ENCODE measurements at regions not wholly inside any gene's neighbourhood (a gene's known extent, or its start where the extent isn't known, plus 50 kb on each side); places are given as distances from the start of the nearest gene placed in this dataset.

DNA sequence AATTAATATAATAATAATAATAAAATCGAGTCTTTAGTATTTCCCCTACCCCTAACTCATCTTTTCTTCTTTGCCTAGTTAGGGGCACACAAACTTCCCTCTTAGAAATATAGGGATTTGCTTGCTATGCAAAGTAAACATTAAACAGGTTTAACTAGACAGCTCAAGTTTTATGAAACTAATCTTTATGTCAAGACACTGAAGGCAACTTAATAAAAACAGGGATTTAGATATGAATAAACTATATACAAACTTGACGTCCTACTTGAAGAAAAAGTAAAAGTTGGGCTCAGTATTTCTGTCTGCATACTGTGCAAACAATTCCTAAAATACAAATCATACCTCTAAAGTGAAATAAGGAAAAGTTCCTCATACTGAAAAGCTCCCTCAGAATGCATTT lies 52.1 kb upstream of the CAV2 start:
- Histone ChIP-seq H3K27ac (ENCODE audit: low read depth, low read length, poor library complexity, severe bottlenecking) (peak overlapping the region; percentile 61), H3K9me3 (ENCODE audit: low read depth, low read length, poor library complexity, severe bottlenecking) (no peaks in the 10 kb centered on the region), H3K4me3 (ENCODE audit: low read depth, low read length, poor library complexity, severe bottlenecking) (no peak overlapping the region), H3K36me3 (ENCODE audit: insufficient read depth, low read length, poor library complexity, severe bottlenecking) (no peaks in the 10 kb centered on the region), H3K27me3 (replicated peaks; ENCODE audit: insufficient read depth, low read depth, low read length, poor library complexity) (no peaks in the 10 kb centered on the region), H3K4me1 (ENCODE audit: insufficient read depth, low read length, poor library complexity, severe bottlenecking) (peaks cover 52% of the 10 kb centered on the region)
- intact Hi-C loops (cut with micrococcal nuclease; ENCODE audit: unreplicated experiment), result loop anchor here (10.0 kb wide), 1 partner anchor 137 kb away; no protein-coding TSS in a partner anchor
- DNase-seq (ENCODE audit: low spot score), result no peak
- ChIA-PET POLR2A (ENCODE audit: low non-redundant PET) (no interaction called here), CTCF (no interaction called here)
- no TSS peak for BruUV-seq (replicated peaks)
- TF ChIP-seq CTCF (conservative IDR thresholded peaks at IDR 0.05; ENCODE audit: low read depth, low read length) (no peak), EZH2 (IDR thresholded peaks at IDR 0.05; ENCODE audit: borderline replicate concordance, low read depth, low read length, poor library complexity, severe bottlenecking) (no peak)

DNA sequence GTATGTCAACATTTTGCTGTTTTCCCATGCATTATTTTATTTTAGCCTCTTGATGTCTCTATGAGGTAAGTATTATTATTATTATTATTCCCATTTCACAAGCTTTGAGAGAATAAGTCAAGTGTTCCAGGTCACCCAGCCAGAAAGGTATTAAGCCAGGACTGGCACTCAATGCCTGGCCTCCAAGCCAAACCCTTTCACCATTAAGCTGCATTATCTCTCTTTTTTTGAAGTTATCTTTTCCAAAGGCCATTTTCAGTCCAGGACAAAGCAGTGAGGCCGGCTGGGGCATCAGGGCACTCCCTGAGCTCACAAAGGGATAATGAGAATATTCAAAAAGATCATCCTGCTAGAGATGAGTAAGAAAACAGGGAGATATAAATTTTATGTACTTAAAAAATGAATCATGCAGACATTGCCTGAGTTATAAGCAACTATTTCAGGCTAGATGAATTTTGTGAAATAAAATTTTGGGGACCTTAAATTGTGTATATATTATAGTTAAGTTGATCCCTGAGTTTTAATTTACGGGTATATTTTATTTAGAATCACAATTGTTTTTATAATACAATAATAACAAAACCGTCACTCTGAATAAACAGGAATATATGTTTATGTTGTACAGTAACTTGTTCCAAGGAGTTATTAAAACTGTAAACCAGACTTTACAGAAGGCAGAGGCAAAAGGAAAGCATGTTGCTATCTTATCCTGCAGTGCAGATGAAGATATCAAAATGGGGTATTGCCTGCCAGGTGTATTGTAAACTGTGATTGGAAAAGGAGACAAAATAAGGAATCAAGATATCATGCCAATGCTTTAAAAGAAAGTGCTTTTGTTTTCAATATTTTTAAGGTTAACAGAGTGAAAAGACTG lies 51.3 kb upstream of the CAV2 start:
- Histone ChIP-seq H3K4me3 (ENCODE audit: low read depth, low read length, poor library complexity, severe bottlenecking) (no peak overlapping the region), H3K36me3 (ENCODE audit: insufficient read depth, low read length, poor library complexity, severe bottlenecking) (no peaks in the 10 kb centered on the region), H3K9me3 (ENCODE audit: low read depth, low read length, poor library complexity, severe bottlenecking) (no peaks in the 10 kb centered on the region), H3K4me1 (ENCODE audit: insufficient read depth, low read length, poor library complexity, severe bottlenecking) (peaks cover 49% of the 10 kb centered on the region), H3K27ac (ENCODE audit: low read depth, low read length, poor library complexity, severe bottlenecking) (peak overlapping the region; percentile 61), H3K27me3 (replicated peaks; ENCODE audit: insufficient read depth, low read depth, low read length, poor library complexity) (no peaks in the 10 kb centered on the region)
- no peak for TF ChIP-seq EZH2 (IDR thresholded peaks at IDR 0.05; ENCODE audit: borderline replicate concordance, low read depth, low read length, poor library complexity, severe bottlenecking)
- no peak for TF ChIP-seq CTCF (conservative IDR thresholded peaks at IDR 0.05; ENCODE audit: low read depth, low read length)
- ChIA-PET CTCF (no interaction called here), POLR2A (ENCODE audit: low non-redundant PET) (no interaction called here)
- no TSS peak for BruUV-seq (replicated peaks)
- no peak for DNase-seq (ENCODE audit: low spot score)
- intact Hi-C loops (cut with micrococcal nuclease; ENCODE audit: unreplicated experiment), result loop anchor here (10.0 kb wide), 1 partner anchor 137 kb away; no protein-coding TSS in a partner anchor

DNA sequence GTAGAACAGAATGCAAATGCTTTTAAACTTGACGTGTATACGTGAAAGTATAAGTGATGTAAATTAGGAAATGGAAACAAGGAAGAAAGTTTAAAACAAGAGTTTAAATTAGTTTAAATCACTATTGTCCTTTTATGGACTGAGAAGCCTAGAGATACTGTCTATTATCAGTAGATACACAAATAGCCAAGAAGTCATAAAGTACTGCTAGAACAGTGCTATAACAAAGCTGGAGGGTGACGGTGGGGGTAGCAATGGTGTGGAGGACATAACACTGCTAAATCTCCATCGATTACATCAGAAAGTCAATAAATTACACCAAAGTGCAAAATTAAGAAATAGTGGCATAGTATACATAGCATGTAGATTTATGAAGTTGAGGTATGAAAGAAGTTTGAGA lies 50.1 kb upstream of the CAV2 start:
- POLR2A ChIA-PET (ENCODE audit: low non-redundant PET), result no interaction called here
- BruUV-seq (replicated peaks), result no TSS peak
- intact Hi-C loops (cut with micrococcal nuclease; ENCODE audit: unreplicated experiment), result loop anchor here (10.0 kb wide), 1 partner anchor 135 kb away; no protein-coding TSS in a partner anchor
- H3K27me3 ChIP-seq (replicated peaks; ENCODE audit: insufficient read depth, low read depth, low read length, poor library complexity), result no peaks in the 10 kb centered on the region
- no peak for DNase-seq (ENCODE audit: low spot score)
- no peaks in the 10 kb centered on the region for H3K9me3 ChIP-seq (ENCODE audit: low read depth, low read length, poor library complexity, severe bottlenecking)
- TF ChIP-seq EZH2 (IDR thresholded peaks at IDR 0.05; ENCODE audit: borderline replicate concordance, low read depth, low read length, poor library complexity, severe bottlenecking) (no peak), CTCF (conservative IDR thresholded peaks at IDR 0.05; ENCODE audit: low read depth, low read length) (no peak)
- CTCF ChIA-PET, result no interaction called here
- H3K4me3 ChIP-seq (ENCODE audit: low read depth, low read length, poor library complexity, severe bottlenecking), result no peak overlapping the region
- H3K36me3 ChIP-seq (ENCODE audit: insufficient read depth, low read length, poor library complexity, severe bottlenecking), result no peaks in the 10 kb centered on the region
- peak overlapping the region; percentile 61 for H3K27ac ChIP-seq (ENCODE audit: low read depth, low read length, poor library complexity, severe bottlenecking)
- peaks cover 49% of the 10 kb centered on the region for H3K4me1 ChIP-seq (ENCODE audit: insufficient read depth, low read length, poor library complexity, severe bottlenecking)

Data from A673 (cell line).